Activated T-helper 17 cell treated with anti-CD3 and anti-CD28 coated beads, Interleukin-2, amount 50 U/mL, for 72 hours (primary cell): ENCODE measurements at regions not wholly inside any gene's neighbourhood (a gene's known extent, or its start where the extent isn't known, plus 50 kb on each side); places are given as distances from the start of the nearest gene placed in this dataset.
"Not testable (repeated sequence)": the region's sequence is repeated elsewhere in the genome, so short reads cannot be mapped to it uniquely, and the experiment has no call there.

Experiments
- ATAC-seq: fragments of 150-1000 bp; cut with Tn5 transposase; replicated peaks from 2 replicates; pipeline ENCODE4 v1.10.0; 2021; ENCODE audit warnings: mild to moderate bottlenecking, moderate library complexity
- H3K27ac Mint-ChIP-seq: one replicate; pipeline ENCODE4 v1.8.0; 2022; ENCODE audit warnings: mixed read lengths
- H3K27me3 Mint-ChIP-seq: one replicate; pipeline ENCODE4 v1.8.0; 2022; ENCODE audit warnings: mixed read lengths
- H3K36me3 Mint-ChIP-seq: one replicate; pipeline ENCODE4 v1.8.0; 2022; ENCODE audit warnings: low read depth, mild to moderate bottlenecking, mixed read lengths
- H3K4me1 Mint-ChIP-seq: one replicate; pipeline ENCODE4 v1.8.0; 2022; ENCODE audit warnings: mixed read lengths
- H3K4me3 Mint-ChIP-seq: one replicate; pipeline ENCODE4 v1.8.0; 2022; ENCODE audit warnings: mild to moderate bottlenecking, mixed read lengths
- H3K9me3 Mint-ChIP-seq: one replicate; pipeline ENCODE4 v1.8.0; 2022; ENCODE audit warnings: mixed read lengths

- Mint-ChIP-seq H3K27ac (no peak overlapping the region), H3K36me3 (no peaks in the 10 kb centered on the region), H3K9me3 (no peaks in the 10 kb centered on the region), H3K4me3 (no peak overlapping the region), H3K27me3 (peaks cover 29% of the 10 kb centered on the region), H3K4me1 (no peaks in the 10 kb centered on the region)
- ATAC-seq: no peak
These were observed 51.9 kb upstream of the SPDL1 start for GRCh38 chr5:169531631-169532030.

GRCh38 chr5:169527863-169528262, 55.7 kb upstream of the SPDL1 start:
- Mint-ChIP-seq H3K4me3 (no peak overlapping the region), H3K36me3 (no peaks in the 10 kb centered on the region), H3K27ac (no peak overlapping the region), H3K4me1 (no peaks in the 10 kb centered on the region), H3K9me3 (no peaks in the 10 kb centered on the region), H3K27me3 (peaks cover 50% of the 10 kb centered on the region)
- no peak for ATAC-seq

GRCh38 chr5:169527066-169527465, 56.5 kb upstream of the SPDL1 start:
- Mint-ChIP-seq H3K27ac (no peak overlapping the region), H3K27me3 (peaks cover 52% of the 10 kb centered on the region), H3K36me3 (no peaks in the 10 kb centered on the region), H3K4me1 (no peaks in the 10 kb centered on the region), H3K4me3 (no peak overlapping the region), H3K9me3 (no peaks in the 10 kb centered on the region)
- no peak for ATAC-seq

GRCh38 chr5:169522851-169523250, 60.7 kb upstream of the SPDL1 start:
- Mint-ChIP-seq H3K4me1 (no peaks in the 10 kb centered on the region), H3K4me3 (no peak overlapping the region), H3K9me3 (no peaks in the 10 kb centered on the region), H3K36me3 (no peaks in the 10 kb centered on the region), H3K27me3 (peaks cover 42% of the 10 kb centered on the region), H3K27ac (no peak overlapping the region)
- no peak for ATAC-seq

- Mint-ChIP-seq H3K4me3 (no peak overlapping the region), H3K36me3 (no peaks in the 10 kb centered on the region), H3K4me1 (no peaks in the 10 kb centered on the region)
These were observed 62.1 kb upstream of the SPDL1 start for GRCh38 chr5:169521366-169521983.

GRCh38 chr5:169519358-169519757, 64.2 kb upstream of the SPDL1 start:
- Mint-ChIP-seq H3K27me3 (peaks cover 23% of the 10 kb centered on the region), H3K4me1 (no peaks in the 10 kb centered on the region), H3K9me3 (no peaks in the 10 kb centered on the region), H3K36me3 (no peaks in the 10 kb centered on the region), H3K4me3 (no peak overlapping the region), H3K27ac (no peak overlapping the region)
- ATAC-seq: no peak

More at GRCh38 chr5:169521366-169521983, 62.1 kb upstream of the SPDL1 start:
- no peak for ATAC-seq
- no peak overlapping the region for H3K27ac Mint-ChIP-seq
- H3K27me3 Mint-ChIP-seq: peaks cover 37% of the 10 kb centered on the region
- H3K9me3 Mint-ChIP-seq: no peaks in the 10 kb centered on the region

- not testable (repeated sequence) for H3K9me3 Mint-ChIP-seq, H3K27ac Mint-ChIP-seq, H3K4me3 Mint-ChIP-seq, H3K36me3 Mint-ChIP-seq, ATAC-seq, H3K4me1 Mint-ChIP-seq
- peaks cover 23% of the 10 kb centered on the region for H3K27me3 Mint-ChIP-seq
These were observed 64.8 kb upstream of the SPDL1 start for GRCh38 chr5:169518779-169519178.

GRCh38 chr5:169512385-169512784, 71.2 kb upstream of the SPDL1 start:
- ATAC-seq: no peak
- no peaks in the 10 kb centered on the region for H3K4me1 Mint-ChIP-seq
- no peaks in the 10 kb centered on the region for H3K36me3 Mint-ChIP-seq
- H3K9me3 Mint-ChIP-seq: no peaks in the 10 kb centered on the region
- no peak overlapping the region for H3K27ac Mint-ChIP-seq
- peaks cover 4% of the 10 kb centered on the region for H3K27me3 Mint-ChIP-seq
- H3K4me3 Mint-ChIP-seq: no peak overlapping the region

- ATAC-seq: no peak
- Mint-ChIP-seq H3K4me3 (no peak overlapping the region), H3K27me3 (peaks cover 3% of the 10 kb centered on the region), H3K27ac (no peak overlapping the region), H3K9me3 (no peaks in the 10 kb centered on the region), H3K36me3 (no peaks in the 10 kb centered on the region), H3K4me1 (no peaks in the 10 kb centered on the region)
These were observed 71.9 kb upstream of the SPDL1 start for GRCh38 chr5:169511708-169512107.

- no peak overlapping the region for H3K27ac Mint-ChIP-seq
- H3K4me3 Mint-ChIP-seq: no peak overlapping the region
- no peaks in the 10 kb centered on the region for H3K36me3 Mint-ChIP-seq
- H3K4me1 Mint-ChIP-seq: no peaks in the 10 kb centered on the region
- no peaks in the 10 kb centered on the region for H3K9me3 Mint-ChIP-seq
- ATAC-seq: no peak
- no peaks in the 10 kb centered on the region for H3K27me3 Mint-ChIP-seq
These were observed 76.5 kb upstream of the SPDL1 start for GRCh38 chr5:169507051-169507450.

GRCh38 chr5:169503886-169504285, 79.7 kb upstream of the SPDL1 start:
- H3K36me3 Mint-ChIP-seq: no peaks in the 10 kb centered on the region
- H3K4me1 Mint-ChIP-seq: no peaks in the 10 kb centered on the region
- H3K27ac Mint-ChIP-seq: no peak overlapping the region
- H3K9me3 Mint-ChIP-seq: no peaks in the 10 kb centered on the region
- H3K27me3 Mint-ChIP-seq: no peaks in the 10 kb centered on the region
- H3K4me3 Mint-ChIP-seq: no peak overlapping the region
- no peak for ATAC-seq

- no peak for ATAC-seq
- Mint-ChIP-seq H3K4me1 (no peaks in the 10 kb centered on the region), H3K27ac (no peak overlapping the region), H3K9me3 (no peaks in the 10 kb centered on the region), H3K36me3 (no peaks in the 10 kb centered on the region), H3K4me3 (no peak overlapping the region), H3K27me3 (peaks cover 3% of the 10 kb centered on the region)
These were observed 83.5 kb upstream of the SPDL1 start for GRCh38 chr5:169499990-169500505.

GRCh38 chr5:169496878-169497277, 86.7 kb upstream of the SPDL1 start:
- no peaks in the 10 kb centered on the region for H3K36me3 Mint-ChIP-seq
- H3K4me3 Mint-ChIP-seq: no peak overlapping the region
- H3K4me1 Mint-ChIP-seq: no peaks in the 10 kb centered on the region
- no peak overlapping the region for H3K27ac Mint-ChIP-seq
- no peak for ATAC-seq
- peaks cover 7% of the 10 kb centered on the region for H3K27me3 Mint-ChIP-seq
- H3K9me3 Mint-ChIP-seq: no peaks in the 10 kb centered on the region

- H3K27me3 Mint-ChIP-seq: peaks cover 11% of the 10 kb centered on the region
- no peak overlapping the region for H3K27ac Mint-ChIP-seq
- H3K36me3 Mint-ChIP-seq: no peaks in the 10 kb centered on the region
- H3K9me3 Mint-ChIP-seq: no peaks in the 10 kb centered on the region
- no peak overlapping the region for H3K4me3 Mint-ChIP-seq
- no peaks in the 10 kb centered on the region for H3K4me1 Mint-ChIP-seq
- no peak for ATAC-seq
These were observed 88.5 kb upstream of the SPDL1 start for GRCh38 chr5:169494941-169495548.

- no peak overlapping the region for H3K27ac Mint-ChIP-seq
- H3K4me3 Mint-ChIP-seq: no peak overlapping the region
- H3K36me3 Mint-ChIP-seq: no peaks in the 10 kb centered on the region
- ATAC-seq: no peak
- peaks cover 15% of the 10 kb centered on the region for H3K27me3 Mint-ChIP-seq
- no peaks in the 10 kb centered on the region for H3K9me3 Mint-ChIP-seq
- no peaks in the 10 kb centered on the region for H3K4me1 Mint-ChIP-seq
These were observed 89.1 kb upstream of the SPDL1 start for GRCh38 chr5:169494383-169494935.
